ENCODE measurements at regions not wholly inside any gene's neighbourhood (a gene's known extent, or its start where the extent isn't known, plus 50 kb on each side); places are given as distances from the start of the nearest gene placed in this dataset.

- no peak for TF ChIP-seq CTCF (IDR thresholded peaks at IDR 0.05; ENCODE audit: insufficient read depth, low read length)
- no peak for TF ChIP-seq REST (IDR thresholded peaks at IDR 0.05; ENCODE audit: insufficient replicate concordance, low read depth)
- no peak for TF ChIP-seq POLR2AphosphoS5 (IDR thresholded peaks at IDR 0.05; ENCODE audit: low read depth)
- TF ChIP-seq GABPA (IDR thresholded peaks at IDR 0.05; ENCODE audit: low read depth) = no peak
These were observed 61.4 kb upstream of the TSPAN8 start for GRCh38 chr12:71219224-71219623.
